NB4 (cell line): ENCODE measurements at regions not wholly inside any gene's neighbourhood (a gene's known extent, or its start where the extent isn't known, plus 50 kb on each side); places are given as distances from the start of the nearest gene placed in this dataset.

Experiments used
- DNase-seq: peaks from one replicate; pipeline ENCODE4 v3.0.0; 2010; ENCODE audit warnings: low read depth
- H3K4me3 ChIP-seq: one replicate; pipeline ENCODE4 v1.5.1; 2011; ENCODE audit warnings: mild to moderate bottlenecking, low read depth, low read length, moderate library complexity
- CTCF ChIP-seq: IDR thresholded peaks from one replicate; pipeline ENCODE4 v1.5.1; 2012; ENCODE audit warnings: low read depth, low read length
- MYC ChIP-seq: IDR thresholded peaks from 2 replicates; pipeline ENCODE4 v1.6.1; 2011; ENCODE audit warnings: low read depth, low read length
- POLR2A ChIP-seq: IDR thresholded peaks from 2 replicates; pipeline ENCODE4 v1.6.1; 2011; ENCODE audit warnings: mild to moderate bottlenecking; ENCODE audit not compliant: insufficient read length; ENCODE audit errors: extremely low read depth
- TF ChIP-seq, protein P1 (sequence below): IDR thresholded peaks from 2 replicates; pipeline ENCODE4 v1.6.1; 2011; ENCODE audit warnings: low read depth, low read length

- no peak overlapping the region for H3K4me3 ChIP-seq
- TF ChIP-seq CTCF (no peak), MYC (no peak)
- DNase-seq, result no peak
Observed at GRCh38 chr14:25121337-25122129, 71.6 kb upstream of the STXBP6 start.

DNA sequence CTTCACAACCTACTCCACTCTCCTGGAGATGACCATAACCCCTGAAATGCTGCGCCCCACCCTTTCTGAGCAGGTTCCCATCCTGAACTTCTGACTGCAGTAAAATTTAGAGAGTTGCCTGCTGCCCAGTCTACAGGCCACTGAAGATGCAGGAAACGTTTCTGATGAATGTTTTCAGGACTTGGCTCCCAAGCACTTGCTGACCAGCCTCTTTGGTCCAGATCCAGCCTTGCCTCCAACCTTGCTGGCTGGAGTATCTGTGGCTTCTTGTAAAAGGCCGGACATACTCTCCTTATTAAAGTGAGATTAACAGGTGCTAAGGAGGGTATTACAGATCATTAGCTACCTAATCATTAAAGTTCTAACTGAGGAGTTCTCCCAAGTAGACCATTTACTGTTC is 70.3 kb upstream of the STXBP6 start:
- no peak overlapping the region for H3K4me3 ChIP-seq
- no peak for TF ChIP-seq MYC
- TF ChIP-seq, protein P1, sequence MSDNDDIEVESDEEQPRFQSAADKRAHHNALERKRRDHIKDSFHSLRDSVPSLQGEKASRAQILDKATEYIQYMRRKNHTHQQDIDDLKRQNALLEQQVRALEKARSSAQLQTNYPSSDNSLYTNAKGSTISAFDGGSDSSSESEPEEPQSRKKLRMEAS, result no peak
- TF ChIP-seq POLR2A, result no peak
- no peak for TF ChIP-seq CTCF
- DNase-seq, result no peak

- DNase-seq, result no peak
- H3K4me3 ChIP-seq, result no peak overlapping the region
- TF ChIP-seq, protein P1, result no peak
- TF ChIP-seq POLR2A (no peak), CTCF (no peak), MYC (no peak)
Observed at GRCh38 chr14:25118671-25119070, 68.7 kb upstream of the STXBP6 start.

DNA sequence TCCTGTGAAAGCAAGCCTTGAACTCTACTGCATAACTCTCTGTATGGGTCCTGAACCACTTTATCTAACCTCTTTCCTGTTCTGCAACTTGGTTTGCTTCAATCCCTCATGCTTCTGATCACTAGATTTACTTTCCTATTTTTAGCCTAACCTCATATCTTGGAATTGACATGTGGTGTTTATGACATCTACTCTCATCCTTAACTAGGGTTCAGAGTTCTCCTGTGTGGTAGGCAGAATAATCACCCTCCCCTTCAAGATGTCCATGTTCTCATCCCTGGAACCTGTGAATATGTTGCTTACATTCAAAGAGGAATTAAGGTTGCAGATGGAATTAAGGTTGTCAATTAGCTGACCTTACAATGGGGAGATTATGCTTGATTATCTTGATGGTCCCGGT is 67.4 kb upstream of the STXBP6 start:
- no peak for DNase-seq
- no peak overlapping the region for H3K4me3 ChIP-seq
- TF ChIP-seq CTCF, result no peak
- TF ChIP-seq, protein P1, result no peak
- no peak for TF ChIP-seq MYC
- TF ChIP-seq POLR2A, result no peak

DNA sequence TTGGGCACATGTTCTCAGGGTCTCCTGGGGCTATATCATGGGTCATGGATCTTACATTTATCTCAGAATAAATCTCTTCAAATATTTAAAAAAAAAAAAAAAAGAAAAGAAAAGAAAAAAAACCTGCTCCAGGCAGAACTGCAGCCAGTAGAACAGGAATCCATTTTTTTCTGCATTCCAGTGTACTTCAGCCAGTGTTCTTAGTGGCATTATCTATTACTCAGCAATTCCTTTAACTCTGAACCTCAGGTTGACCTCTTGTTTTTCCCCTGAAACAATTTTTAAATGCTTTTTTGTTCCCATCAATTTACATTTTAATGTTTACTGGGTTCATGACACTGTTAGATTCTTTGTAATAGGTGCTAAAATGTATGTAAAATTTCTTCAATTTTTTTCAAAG is 66.7 kb upstream of the STXBP6 start:
- no peak overlapping the region for H3K4me3 ChIP-seq
- no peak for TF ChIP-seq POLR2A
- TF ChIP-seq CTCF, result no peak
- TF ChIP-seq, protein P1, result no peak
- TF ChIP-seq MYC, result no peak
- no peak for DNase-seq

DNA sequence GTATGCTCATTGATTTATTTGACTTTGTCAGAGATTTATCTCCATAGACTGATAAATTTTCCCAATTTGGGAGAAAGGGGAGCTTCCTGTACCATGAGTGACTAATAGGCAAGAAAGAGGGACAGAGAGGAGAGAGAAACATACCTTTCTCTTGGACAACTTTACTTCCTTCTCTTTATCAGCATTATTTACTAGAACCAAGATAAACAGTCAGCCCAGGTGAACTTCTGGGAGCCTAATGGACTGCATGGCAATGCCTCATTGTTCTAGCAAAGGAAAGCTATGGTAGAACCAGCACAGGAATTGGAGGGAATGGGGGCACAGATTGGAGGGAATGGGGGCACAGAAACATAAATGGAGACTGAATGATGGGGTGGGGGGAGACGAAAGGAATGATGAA is 63.4 kb upstream of the STXBP6 start:
- no peak for DNase-seq
- TF ChIP-seq POLR2A (no peak), MYC (no peak)
- TF ChIP-seq, protein P1, result no peak
- H3K4me3 ChIP-seq, result no peak overlapping the region
